MM.1S (cell line): ENCODE measurements at regions not wholly inside any gene's neighbourhood (a gene's known extent, or its start where the extent isn't known, plus 50 kb on each side); places are given as distances from the start of the nearest gene placed in this dataset.

ENCODE experiments used
- EZH2 ChIP-seq: fragments of 300-600 bp; sonication (generic); optimal IDR thresholded peaks from 2 replicates; pipeline ENCODE3; 2017; ENCODE audit warnings: low read depth, mild to moderate bottlenecking, antibody characterized with exemption, low read length, mixed read lengths
- TF ChIP-seq, protein P1 (sequence below): fragments of 300-600 bp; sonication (generic); IDR thresholded peaks from 2 replicates; pipeline ENCODE4 v1.5.1; 2016; ENCODE audit warnings: antibody characterized with exemption, low read length, mixed read lengths

DNA sequence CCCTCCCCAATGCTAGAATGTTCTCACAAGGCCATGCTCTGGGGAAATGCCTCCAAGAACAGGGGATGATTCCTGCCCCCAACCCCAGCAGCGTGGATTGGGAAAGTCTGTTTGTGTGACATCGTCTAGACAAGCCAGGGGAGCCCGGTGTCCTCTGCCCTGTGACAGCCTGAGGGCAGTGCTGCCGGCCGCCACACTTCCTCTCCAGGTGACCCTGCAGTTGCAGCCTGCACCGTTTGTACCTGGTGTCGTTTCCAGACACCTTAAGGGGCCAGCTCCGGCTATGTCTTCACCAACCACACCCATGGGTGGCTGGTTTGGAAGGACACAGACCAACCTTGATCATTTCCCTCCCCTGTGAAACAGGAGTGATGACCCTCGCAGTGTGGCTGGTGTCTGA is 372.6 kb downstream of the BCL11B start:
- TF ChIP-seq, protein P1, sequence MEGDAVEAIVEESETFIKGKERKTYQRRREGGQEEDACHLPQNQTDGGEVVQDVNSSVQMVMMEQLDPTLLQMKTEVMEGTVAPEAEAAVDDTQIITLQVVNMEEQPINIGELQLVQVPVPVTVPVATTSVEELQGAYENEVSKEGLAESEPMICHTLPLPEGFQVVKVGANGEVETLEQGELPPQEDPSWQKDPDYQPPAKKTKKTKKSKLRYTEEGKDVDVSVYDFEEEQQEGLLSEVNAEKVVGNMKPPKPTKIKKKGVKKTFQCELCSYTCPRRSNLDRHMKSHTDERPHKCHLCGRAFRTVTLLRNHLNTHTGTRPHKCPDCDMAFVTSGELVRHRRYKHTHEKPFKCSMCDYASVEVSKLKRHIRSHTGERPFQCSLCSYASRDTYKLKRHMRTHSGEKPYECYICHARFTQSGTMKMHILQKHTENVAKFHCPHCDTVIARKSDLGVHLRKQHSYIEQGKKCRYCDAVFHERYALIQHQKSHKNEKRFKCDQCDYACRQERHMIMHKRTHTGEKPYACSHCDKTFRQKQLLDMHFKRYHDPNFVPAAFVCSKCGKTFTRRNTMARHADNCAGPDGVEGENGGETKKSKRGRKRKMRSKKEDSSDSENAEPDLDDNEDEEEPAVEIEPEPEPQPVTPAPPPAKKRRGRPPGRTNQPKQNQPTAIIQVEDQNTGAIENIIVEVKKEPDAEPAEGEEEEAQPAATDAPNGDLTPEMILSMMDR = no peak
- TF ChIP-seq EZH2 = no peak
